ENCODE measurements at regions not wholly inside any gene's neighbourhood (a gene's known extent, or its start where the extent isn't known, plus 50 kb on each side); places are given as distances from the start of the nearest gene placed in this dataset.

- ATAC-seq, result no peak
These were observed 232.0 kb downstream of the BUD13 start for GRCh38 chr11:116540645-116541304.

GRCh38 chr11:116539836-116540418, 232.9 kb downstream of the BUD13 start:
- TF ChIP-seq BACH2 (CRISPR knock-in tag; IDR thresholded peaks at IDR 0.05; ENCODE audit: borderline replicate concordance), result no peak
- TF ChIP-seq RARB (CRISPR knock-in tag; IDR thresholded peaks at IDR 0.05), result no peak
- TF ChIP-seq POU6F1 (CRISPR knock-in tag; IDR thresholded peaks at IDR 0.05; ENCODE audit: borderline replicate concordance, low read depth), result no peak
- no peak for TF ChIP-seq ZNF565 (CRISPR knock-in tag; conservative IDR thresholded peaks at IDR 0.05; ENCODE audit: low read depth)
- no peak for TF ChIP-seq PATZ1 (CRISPR knock-in tag; IDR thresholded peaks at IDR 0.05; ENCODE audit: borderline replicate concordance)
- no peak for TF ChIP-seq GLIS3 (CRISPR knock-in tag; IDR thresholded peaks at IDR 0.05)
- TF ChIP-seq ESRRG (CRISPR knock-in tag; IDR thresholded peaks at IDR 0.05), result no peak
- TF ChIP-seq CSRNP3 (CRISPR knock-in tag; IDR thresholded peaks at IDR 0.05), result no peak
- TF ChIP-seq CREB5 (CRISPR knock-in tag; IDR thresholded peaks at IDR 0.05; ENCODE audit: low read depth), result no peak
- ATAC-seq, result no peak

More at GRCh38 chr11:116540645-116541304, 232.0 kb downstream of the BUD13 start:
- TF ChIP-seq TSHZ2 (CRISPR knock-in tag; IDR thresholded peaks at IDR 0.05) (no peak), ZC3H10 (CRISPR knock-in tag; IDR thresholded peaks at IDR 0.05) (no peak), RARB (CRISPR knock-in tag; IDR thresholded peaks at IDR 0.05) (no peak), ARNTL (CRISPR knock-in tag; IDR thresholded peaks at IDR 0.05; ENCODE audit: borderline replicate concordance, low read depth) (no peak), PPARA (CRISPR knock-in tag; IDR thresholded peaks at IDR 0.05; ENCODE audit: borderline replicate concordance) (no peak), BACH2 (CRISPR knock-in tag; IDR thresholded peaks at IDR 0.05; ENCODE audit: borderline replicate concordance) (no peak), ESRRG (CRISPR knock-in tag; IDR thresholded peaks at IDR 0.05) (no peak), ZFP30 (CRISPR knock-in tag; IDR thresholded peaks at IDR 0.05) (no peak), ISL1 (CRISPR knock-in tag; IDR thresholded peaks at IDR 0.05) (no peak)

- no peak for ATAC-seq
- TF ChIP-seq RARB (CRISPR knock-in tag; IDR thresholded peaks at IDR 0.05), result no peak
- TF ChIP-seq TCF4 (CRISPR knock-in tag; IDR thresholded peaks at IDR 0.05; ENCODE audit: borderline replicate concordance), result no peak
- no peak for TF ChIP-seq ARNTL (CRISPR knock-in tag; IDR thresholded peaks at IDR 0.05; ENCODE audit: borderline replicate concordance, low read depth)
- TF ChIP-seq CREB5 (CRISPR knock-in tag; IDR thresholded peaks at IDR 0.05; ENCODE audit: low read depth), result no peak
- TF ChIP-seq ZNF565 (CRISPR knock-in tag; conservative IDR thresholded peaks at IDR 0.05; ENCODE audit: low read depth), result no peak
- no peak for TF ChIP-seq CSRNP3 (CRISPR knock-in tag; IDR thresholded peaks at IDR 0.05)
- TF ChIP-seq SNAI2 (CRISPR knock-in tag; IDR thresholded peaks at IDR 0.05), result no peak
- no peak for TF ChIP-seq ZNF8 (CRISPR knock-in tag; IDR thresholded peaks at IDR 0.05)
- TF ChIP-seq TOX (CRISPR knock-in tag; IDR thresholded peaks at IDR 0.05; ENCODE audit: borderline replicate concordance), result no peak
- no peak for TF ChIP-seq CSDC2 (CRISPR knock-in tag; IDR thresholded peaks at IDR 0.05)
- TF ChIP-seq PATZ1 (CRISPR knock-in tag; IDR thresholded peaks at IDR 0.05; ENCODE audit: borderline replicate concordance), result no peak
- no peak for TF ChIP-seq PPARA (CRISPR knock-in tag; IDR thresholded peaks at IDR 0.05; ENCODE audit: borderline replicate concordance)
These were observed 233.6 kb downstream of the BUD13 start for GRCh38 chr11:116539211-116539610.
